ENCODE measurements at regions not wholly inside any gene's neighbourhood (a gene's known extent, or its start where the extent isn't known, plus 50 kb on each side); places are given as distances from the start of the nearest gene placed in this dataset.
"Not testable (repeated sequence)": the region's sequence is repeated elsewhere in the genome, so short reads cannot be mapped to it uniquely, and the experiment has no call there.

GRCh38 chr19:29040292-29040691, 172.7 kb downstream of the UQCRFS1 start:
- intact Hi-C loops (cut with micrococcal nuclease; ENCODE audit: unreplicated experiment) (no loop called here), in situ Hi-C loops (cut with MboI) (no loop called here)
- ChIA-PET RAD21 (ENCODE audit: unreplicated experiment) (no interaction called here), POLR2A (no interaction called here), CTCF (no interaction called here), SMC1A (ENCODE audit: uncharacterized antibody, unreplicated experiment) (no interaction called here)
- Histone ChIP-seq H3K4me3 (no peak overlapping the region), H3K27ac (ENCODE audit: control insufficient read depth, insufficient read depth) (no peak overlapping the region), H3K9me3 (replicated peaks; ENCODE audit: control insufficient read depth, insufficient read depth, low read length) (no peaks in the 10 kb centered on the region; the same call in 2 of the 3 replicates), H4K20me1 (ENCODE audit: control insufficient read depth, insufficient read depth) (no peaks in the 10 kb centered on the region), H3K79me2 (ENCODE audit: control insufficient read depth, insufficient read depth, low read length) (no peaks in the 10 kb centered on the region), H3K9ac (ENCODE audit: control insufficient read depth, insufficient read depth, low read length) (no peak overlapping the region), H3K27me3 (replicated peaks in 1 of 2; ENCODE audit: control insufficient read depth in 2 of 2, insufficient read depth in 2 of 2, low read length in 1 of 2) (no peaks in the 10 kb centered on the region), H3K4me2 (ENCODE audit: control insufficient read depth, insufficient read depth) (no peak overlapping the region), H3K4me1 (ENCODE audit: control insufficient read depth, insufficient read depth, low read length) (no peaks in the 10 kb centered on the region), H2AFZ (ENCODE audit: control insufficient read depth, low read depth, low read length) (no peak overlapping the region), H3K36me3 (ENCODE audit: control insufficient read depth in 2 of 2, insufficient read depth in 2 of 2, low read length in 1 of 2) (no peaks in the 10 kb centered on the region)
- ATAC-seq = no peak
- no peak for FAIRE-seq
- DNase-seq (ENCODE audit: low read depth, low spot score) = no peak
- no TSS peak for BruUV-seq (replicated peaks)
- WGBS (ENCODE audit: insufficient coverage, insufficient replicate concordance, low lambda C conversion rate, missing lambda C conversion rate) = 33% methylated on average over 7 of the region's 7 CpGs
- TF ChIP-seq CBFB (IDR thresholded peaks at IDR 0.05; ENCODE audit: low read depth) (no peak), MEF2A (IDR thresholded peaks at IDR 0.05; ENCODE audit: insufficient read depth, low read depth, low read length) (no peak), TARDBP (IDR thresholded peaks at IDR 0.05; ENCODE audit: borderline replicate concordance) (no peak), HCFC1 (IDR thresholded peaks at IDR 0.05; ENCODE audit: low read length) (no peak), BCL11A (IDR thresholded peaks at IDR 0.05; ENCODE audit: low read depth, low read length) (no peak), SREBF1 (IDR thresholded peaks at IDR 0.05; ENCODE audit: low read length) (no peak), CTCF (IDR thresholded peaks at IDR 0.05 in 2 of 3, conservative IDR thresholded peaks at IDR 0.05 in 1 of 3; ENCODE audit: control insufficient read depth in 2 of 3, extremely low read depth in 1 of 3, insufficient read depth in 1 of 3, low read depth in 3 of 3, low read length in 3 of 3) (no peak), RAD51 (IDR thresholded peaks at IDR 0.05) (no peak), FOS (IDR thresholded peaks at IDR 0.05; ENCODE audit: borderline replicate concordance, extremely low read depth, insufficient read length) (no peak), ZBTB4 (CRISPR knock-in tag; IDR thresholded peaks at IDR 0.05) (no peak), MYC (IDR thresholded peaks at IDR 0.05; ENCODE audit: insufficient read depth, insufficient read length, insufficient replicate concordance, low read length, severe bottlenecking) (no peak), EZH2 (IDR thresholded peaks at IDR 0.05; ENCODE audit: borderline replicate concordance, control insufficient read depth, low read depth, low read length) (no peak)

GRCh38 chr19:29039036-29039435, 173.9 kb downstream of the UQCRFS1 start:
- 48% methylated on average over 2 of the region's 3 CpGs for WGBS (ENCODE audit: insufficient coverage, insufficient replicate concordance, low lambda C conversion rate, missing lambda C conversion rate)
- H3K9ac ChIP-seq (ENCODE audit: control insufficient read depth, insufficient read depth, low read length); H3K4me3 ChIP-seq; intact Hi-C loops (cut with micrococcal nuclease; ENCODE audit: unreplicated experiment); CTCF ChIA-PET; H2AFZ ChIP-seq (ENCODE audit: control insufficient read depth, low read depth, low read length); H3K27ac ChIP-seq (ENCODE audit: control insufficient read depth, insufficient read depth); ATAC-seq; H3K4me2 ChIP-seq (ENCODE audit: control insufficient read depth, insufficient read depth); in situ Hi-C loops (cut with MboI); RAD21 ChIA-PET (ENCODE audit: unreplicated experiment); H3K27me3 ChIP-seq (replicated peaks in 1 of 2; ENCODE audit: control insufficient read depth in 2 of 2, insufficient read depth in 2 of 2, low read length in 1 of 2); POLR2A ChIA-PET; H3K4me1 ChIP-seq (ENCODE audit: control insufficient read depth, insufficient read depth, low read length); SMC1A ChIA-PET (ENCODE audit: uncharacterized antibody, unreplicated experiment); H3K9me3 ChIP-seq (replicated peaks; ENCODE audit: control insufficient read depth, insufficient read depth, low read length); H4K20me1 ChIP-seq (ENCODE audit: control insufficient read depth, insufficient read depth); H3K36me3 ChIP-seq (ENCODE audit: control insufficient read depth in 2 of 2, insufficient read depth in 2 of 2, low read length in 1 of 2); DNase-seq (ENCODE audit: low read depth, low spot score); BruUV-seq (replicated peaks); H3K79me2 ChIP-seq (ENCODE audit: control insufficient read depth, insufficient read depth, low read length); FAIRE-seq: not testable (repeated sequence)
